Breast epithelium (tissue), 3 donors: ENCODE measurements at regions not wholly inside any gene's neighbourhood (a gene's known extent, or its start where the extent isn't known, plus 50 kb on each side); places are given as distances from the start of the nearest gene placed in this dataset.

Experiments used
- CTCF ChIP-seq, 3 donors: fragments of 450-650 bp; IDR thresholded peaks; one replicate each; pipeline ENCODE4 v1.5.1; 2016 to 2017; ENCODE audit warnings: antibody characterized with exemption in 3 of 3, mild to moderate bottlenecking in 3 of 3, moderate library complexity in 3 of 3
- POLR2A ChIP-seq: fragments of 450-650 bp; IDR thresholded peaks from one replicate; pipeline ENCODE4 v1.6.1; 2016; ENCODE audit warnings: antibody characterized with exemption, mild to moderate bottlenecking, moderate library complexity
- POLR2AphosphoS5 ChIP-seq, 3 donors: sonication (generic); formaldehyde crosslinking; IDR thresholded peaks; one replicate each; pipeline ENCODE4 v1.6.1; 2017; ENCODE audit warnings: antibody characterized with exemption in 3 of 3

GRCh38 chr5:152135827-152136226, 211.2 kb upstream of the GLRA1 start:
- TF ChIP-seq POLR2AphosphoS5 (IDR thresholded peaks at IDR 0.05) (no peak), CTCF (IDR thresholded peaks at IDR 0.05) (no peak), POLR2A (no peak)
